AG09319 (cell line): ENCODE measurements at regions not wholly inside any gene's neighbourhood (a gene's known extent, or its start where the extent isn't known, plus 50 kb on each side); places are given as distances from the start of the nearest gene placed in this dataset.

ENCODE experiments used
- DNase-seq: peaks from one replicate; pipeline ENCODE4 v3.0.0-alpha.2; 2010; ENCODE audit warnings: low read depth; ENCODE audit errors: extremely low read depth
- CTCF ChIP-seq: IDR thresholded peaks from 2 replicates; pipeline ENCODE4 v1.5.1; 2011; ENCODE audit warnings: low read depth, mild to moderate bottlenecking, inconsistent platforms, low read length, moderate library complexity

DNA sequence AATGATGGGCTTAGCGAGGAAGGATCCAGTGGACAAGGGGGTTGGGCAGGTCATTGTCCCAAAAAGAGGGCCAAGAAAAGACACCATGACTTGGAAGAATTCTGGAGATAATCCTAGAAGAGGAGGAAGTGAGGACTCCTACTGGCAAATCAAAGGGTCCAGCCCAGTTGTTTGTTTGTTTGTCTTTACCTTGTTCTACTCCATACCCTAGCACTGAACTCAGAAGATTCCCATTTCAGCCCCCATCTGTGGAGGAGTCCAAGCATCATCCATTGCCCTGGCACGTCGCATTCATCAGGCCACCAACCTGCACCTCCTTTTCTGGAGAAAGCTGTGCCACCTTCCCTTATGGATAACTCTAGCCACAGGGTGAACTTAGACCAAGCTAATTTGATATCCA is 326.2 kb downstream of the EN1 start:
- no peak for TF ChIP-seq CTCF

DNA sequence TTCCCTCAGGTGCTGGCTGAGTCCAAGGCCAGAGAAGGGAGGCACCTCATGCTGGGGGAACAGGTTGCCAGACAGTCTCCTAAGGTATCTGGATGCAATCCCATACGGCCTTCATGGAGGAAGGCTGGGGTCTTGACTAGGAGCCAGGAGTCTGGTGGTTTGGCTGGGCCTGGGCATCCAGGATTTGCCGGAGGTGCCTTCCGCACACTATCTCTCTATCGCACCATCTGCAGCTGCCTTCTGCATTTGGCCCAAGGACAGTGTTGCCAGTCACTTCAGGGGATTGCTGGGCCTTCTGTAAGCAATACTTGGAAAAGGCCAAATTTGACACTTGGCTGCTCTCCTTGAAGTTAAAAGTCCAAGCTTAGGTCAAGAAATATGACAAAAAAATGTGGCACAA is 327.2 kb downstream of the EN1 start:
- no peak for TF ChIP-seq CTCF
- no peak for DNase-seq

More for the DNA sequence above, 326.2 kb downstream of the EN1 start:
- DNase-seq = no peak

- DNase-seq = no peak
- TF ChIP-seq CTCF = no peak
Observed at GRCh38 chr2:118519511-118519910, 327.9 kb downstream of the EN1 start.

DNA sequence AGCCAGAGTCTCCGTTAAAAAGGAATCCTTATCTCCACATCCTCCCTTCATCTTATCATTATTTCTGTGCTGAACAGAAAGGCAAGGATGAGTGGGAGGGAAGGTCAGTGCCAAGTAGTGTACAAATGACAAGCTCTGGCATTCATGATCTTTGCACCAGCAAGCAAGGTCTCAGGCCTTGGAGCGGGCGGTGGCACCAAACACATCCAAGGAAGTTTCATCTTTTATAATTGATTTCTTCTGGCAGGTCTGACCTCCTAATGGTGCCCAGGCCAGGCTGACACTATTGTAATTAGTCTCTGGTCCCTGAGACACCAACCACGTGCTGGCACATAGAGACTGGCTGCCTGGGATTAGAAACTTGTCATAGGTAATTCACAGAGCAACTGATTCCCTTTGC is 336.6 kb downstream of the EN1 start:
- no peak for DNase-seq
- no peak for TF ChIP-seq CTCF

GRCh38 chr2:118509319-118510004 is 338.0 kb downstream of the EN1 start:
- DNase-seq = no peak
- no peak for TF ChIP-seq CTCF

GRCh38 chr2:118508282-118508681 is 339.2 kb downstream of the EN1 start:
- DNase-seq = no peak
- TF ChIP-seq CTCF = no peak

DNA sequence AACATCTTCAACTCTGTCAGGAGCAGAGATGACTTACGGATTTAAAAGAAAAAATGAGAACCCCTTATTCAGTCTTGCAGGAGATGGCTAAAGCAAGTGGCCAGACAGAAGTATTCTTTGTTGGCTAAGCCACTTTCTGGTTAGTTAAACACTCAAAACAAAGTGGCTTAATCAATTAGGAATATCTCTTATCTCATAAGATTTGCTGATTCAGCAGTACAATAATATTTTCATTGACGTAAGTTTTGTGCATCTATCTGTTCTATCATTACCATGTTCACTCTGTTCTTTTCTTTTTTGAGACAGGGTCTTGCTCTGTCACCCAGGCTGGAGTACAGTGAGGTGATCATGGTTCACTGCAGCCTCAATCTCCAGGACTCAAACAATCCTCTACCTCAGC is 342.0 kb downstream of the EN1 start:
- DNase-seq = no peak
- TF ChIP-seq CTCF = no peak
